NCI-H526 treated with DMSO at 0.1 percent for 48 hours (cell line): ENCODE measurements at regions not wholly inside any gene's neighbourhood (a gene's known extent, or its start where the extent isn't known, plus 50 kb on each side); places are given as distances from the start of the nearest gene placed in this dataset.
"Not testable (repeated sequence)": the region's sequence is repeated elsewhere in the genome, so short reads cannot be mapped to it uniquely, and the experiment has no call there.

ENCODE experiments used
- DNase-seq: peaks from one replicate; lab custom pipeline; 2025; lab: John Stamatoyannopoulos, UW

DNA sequence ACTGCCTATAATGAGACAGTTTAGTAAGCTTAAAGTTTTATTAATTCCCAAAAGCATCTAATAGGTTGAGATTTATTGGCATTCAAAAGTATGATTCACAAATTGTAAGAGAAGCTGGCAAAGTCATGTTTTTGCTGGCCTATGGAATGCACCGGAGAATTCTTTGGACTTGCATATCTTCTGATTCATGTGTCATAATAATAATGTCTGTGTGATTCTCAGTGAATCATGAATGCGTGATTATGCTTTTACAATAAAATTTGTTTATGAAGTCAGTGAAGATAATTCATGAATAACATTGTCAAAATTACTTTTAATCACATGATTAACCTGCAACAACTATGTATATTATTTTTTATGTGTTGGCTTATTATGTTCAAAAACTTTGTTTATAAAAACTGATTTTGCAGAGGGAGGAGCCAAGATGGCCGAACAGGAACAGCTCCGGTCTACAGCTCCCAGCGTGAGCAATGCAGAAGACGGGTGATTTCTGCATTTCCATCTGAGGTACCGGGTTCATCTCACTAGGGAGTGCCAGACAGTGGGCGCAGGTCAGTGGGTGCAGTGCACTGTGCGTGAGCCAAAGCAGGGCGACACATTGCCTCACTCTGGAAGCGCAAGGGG is 389.2 kb downstream of the SRGAP2C start:
- DNase-seq: not testable (repeated sequence)

- not testable (repeated sequence) for DNase-seq
These were observed 389.7 kb downstream of the SRGAP2C start for GRCh38 chr1:121574505-121574899.

DNA sequence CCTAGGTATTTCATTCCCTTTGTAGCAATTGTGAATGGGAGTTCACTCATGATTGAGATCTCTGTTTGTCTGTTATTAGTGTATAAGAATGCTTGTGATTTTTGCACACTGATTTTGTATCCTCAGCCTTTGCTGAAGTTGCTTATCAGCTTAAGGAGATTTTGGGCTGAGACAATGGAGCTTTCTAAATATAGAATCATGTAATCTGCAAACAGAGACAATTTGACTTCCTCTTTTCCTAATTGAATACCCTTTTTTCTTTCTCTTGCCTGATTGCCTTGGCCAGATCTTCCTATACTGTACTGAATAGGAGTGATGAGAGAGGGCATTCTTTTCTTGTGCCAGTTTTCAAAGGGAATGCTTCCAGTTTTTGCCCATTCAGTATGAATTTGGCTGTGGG is 398.1 kb downstream of the SRGAP2C start:
- DNase-seq: not testable (repeated sequence)

GRCh38 chr1:121586369-121587229 is 401.8 kb downstream of the SRGAP2C start:
- DNase-seq: no peak

- no peak for DNase-seq
These were observed 402.4 kb downstream of the SRGAP2C start for GRCh38 chr1:121587230-121587569.

- DNase-seq: no peak
These were observed 403.0 kb downstream of the SRGAP2C start for GRCh38 chr1:121587777-121588176.

DNA sequence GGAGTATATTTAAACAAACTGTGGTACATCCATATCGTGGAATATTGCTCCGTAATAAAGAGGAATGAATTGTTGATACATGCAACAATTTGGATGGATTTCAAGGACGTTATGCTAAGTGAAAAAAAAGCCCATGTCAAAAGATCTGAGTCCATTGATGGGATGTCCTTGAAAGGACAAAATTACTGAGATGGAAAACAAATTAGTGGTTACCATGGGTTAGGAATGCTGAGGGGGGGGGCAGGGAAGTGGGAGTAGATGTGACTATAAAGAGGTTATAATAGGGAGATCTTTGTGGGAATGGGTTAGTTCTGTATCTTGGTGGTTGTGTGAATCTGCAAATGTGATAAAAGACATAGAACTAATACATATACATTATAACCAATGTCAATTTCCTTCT is 409.3 kb downstream of the SRGAP2C start:
- no peak for DNase-seq

DNA sequence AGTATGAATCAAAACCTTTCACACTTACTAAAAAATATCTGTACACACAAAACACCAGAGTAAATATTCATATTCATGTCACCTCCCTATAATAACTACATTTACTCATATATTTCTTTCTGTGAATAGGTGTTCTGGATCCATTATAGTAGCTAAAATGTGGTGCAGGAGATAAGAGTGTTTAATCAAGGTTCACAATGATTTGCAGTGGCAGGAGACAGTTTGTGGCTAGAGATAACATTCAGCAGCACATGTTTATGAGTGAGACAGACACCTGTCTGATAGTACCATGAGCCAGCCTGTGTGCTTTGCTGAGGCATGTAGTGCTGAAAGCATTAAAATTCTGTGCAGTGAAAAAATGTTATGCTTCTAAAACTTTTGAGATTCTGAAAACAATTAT is 410.3 kb downstream of the SRGAP2C start:
- no peak for DNase-seq

- DNase-seq: not testable (repeated sequence)
These were observed 420.2 kb downstream of the SRGAP2C start for GRCh38 chr1:121604843-121605444.

- DNase-seq: not testable (repeated sequence)
These were observed 422.7 kb downstream of the SRGAP2C start for GRCh38 chr1:121607499-121607898.
